CD4-positive, alpha-beta memory T cell (primary cell): ENCODE measurements at regions not wholly inside any gene's neighbourhood (a gene's known extent, or its start where the extent isn't known, plus 50 kb on each side); places are given as distances from the start of the nearest gene placed in this dataset.

ENCODE experiments used
- CTCF ChIA-PET: fragments of 350-600 bp; sonication (Branson Sonifier 250); formaldehyde crosslinking; loops from one replicate; lab custom pipeline; 2021; ENCODE audit warnings: inconsistent platforms; ENCODE audit not compliant: partially characterized antibody; lab: Charles Lee
- POLR2A ChIA-PET: fragments of 350-600 bp; sonication (Branson Sonifier 250); formaldehyde crosslinking; loops from one replicate; lab custom pipeline; 2021; ENCODE audit not compliant: partially characterized antibody; lab: Charles Lee
- DNase-seq, 5 donors: peaks; one replicate each; pipeline versions ENCODE4 v3.0.0 to v3.0.0-alpha.2; 2020 to 2022; ENCODE audit warnings: mixed read lengths in 1 of 5
- H3K27ac ChIP-seq: one replicate; pipeline ENCODE4 v1.7.0; 2013; ENCODE audit warnings: low read depth, low read length
- H3K27me3 ChIP-seq: 2 replicates; pipeline ENCODE4 v1.7.0; 2013; ENCODE audit warnings: mild to moderate bottlenecking, low read length, moderate library complexity; ENCODE audit not compliant: insufficient read depth
- H3K36me3 ChIP-seq: 2 replicates; pipeline ENCODE4 v1.7.0; 2013; ENCODE audit warnings: mild to moderate bottlenecking, low read length, moderate library complexity; ENCODE audit not compliant: insufficient read depth
- H3K4me1 ChIP-seq: 2 replicates; pipeline ENCODE4 v1.7.0; 2013; ENCODE audit warnings: mild to moderate bottlenecking, low read length, moderate library complexity; ENCODE audit not compliant: insufficient read depth
- H3K4me3 ChIP-seq, 2 donors: one replicate each; pipeline ENCODE4 v1.7.0; 2013; ENCODE audit warnings: low read length in 2 of 2, mild to moderate bottlenecking in 1 of 2
- H3K9me3 ChIP-seq, 2 donors: one replicate each; pipeline ENCODE4 v1.7.0; 2013; ENCODE audit warnings: low read length in 2 of 2, control low read depth in 1 of 2; ENCODE audit not compliant: control insufficient read depth in 1 of 2
- H3K27ac Mint-ChIP-seq, 7 donors: one replicate each; pipeline ENCODE4 v1.8.0; 2020 to 2021; ENCODE audit warnings: mixed read lengths in 7 of 7, mild to moderate bottlenecking in 6 of 7, inconsistent platforms in 3 of 7, moderate library complexity in 3 of 7
- H3K27me3 Mint-ChIP-seq, 2 donors: one replicate each; pipeline ENCODE4 v1.8.0; 2020 to 2021; ENCODE audit warnings: mixed read lengths in 2 of 2
- H3K36me3 Mint-ChIP-seq, 2 donors: one replicate each; pipeline ENCODE4 v1.8.0; 2020 to 2021; ENCODE audit warnings: mixed read lengths in 2 of 2, inconsistent platforms in 1 of 2, mild to moderate bottlenecking in 1 of 2
- H3K4me1 Mint-ChIP-seq, 4 donors: one replicate each; pipeline ENCODE4 v1.8.0; 2020 to 2021; ENCODE audit warnings: mixed read lengths in 4 of 4, mild to moderate bottlenecking in 1 of 4
- H3K4me3 Mint-ChIP-seq, 8 donors: one replicate each; pipeline ENCODE4 v1.8.0; 2020 to 2021; ENCODE audit warnings: mixed read lengths in 8 of 8, mild to moderate bottlenecking in 7 of 8, moderate library complexity in 6 of 8, inconsistent platforms in 3 of 8
- H3K9me3 Mint-ChIP-seq, 8 donors: one replicate each; pipeline ENCODE4 v1.8.0; 2020 to 2021; ENCODE audit warnings: mixed read lengths in 8 of 8, mild to moderate bottlenecking in 5 of 8, inconsistent platforms in 3 of 8, moderate library complexity in 1 of 8
- intact Hi-C: fragments of 100-400 bp; cut with micrococcal nuclease; formaldehyde crosslinking; loops from one replicate; pipeline ENCODE4 v1.15.1; 2023

DNA sequence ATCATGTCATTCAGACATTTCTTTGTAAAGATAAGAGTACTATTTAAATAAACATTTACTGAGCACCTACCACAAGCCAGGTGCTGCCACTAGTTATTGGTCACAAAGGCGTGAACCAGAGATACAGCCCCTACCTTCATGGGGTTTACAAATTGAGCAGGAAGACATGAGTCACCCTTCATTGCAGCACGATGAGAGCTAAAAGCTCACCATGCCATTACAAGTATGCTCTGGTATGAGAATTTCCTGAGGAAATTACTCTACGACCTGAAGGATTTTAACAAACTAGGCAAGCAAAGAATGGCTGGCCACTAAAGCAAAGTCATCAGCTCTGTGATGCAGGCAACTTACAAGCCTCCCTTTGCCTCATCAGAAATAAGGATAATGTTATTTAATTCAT, 346.8 kb downstream of the BRINP2 start:
- POLR2A ChIA-PET: no interaction called here
- H3K4me1 Mint-ChIP-seq: no peaks in the 10 kb centered on the region
- CTCF ChIA-PET: no interaction called here

DNA sequence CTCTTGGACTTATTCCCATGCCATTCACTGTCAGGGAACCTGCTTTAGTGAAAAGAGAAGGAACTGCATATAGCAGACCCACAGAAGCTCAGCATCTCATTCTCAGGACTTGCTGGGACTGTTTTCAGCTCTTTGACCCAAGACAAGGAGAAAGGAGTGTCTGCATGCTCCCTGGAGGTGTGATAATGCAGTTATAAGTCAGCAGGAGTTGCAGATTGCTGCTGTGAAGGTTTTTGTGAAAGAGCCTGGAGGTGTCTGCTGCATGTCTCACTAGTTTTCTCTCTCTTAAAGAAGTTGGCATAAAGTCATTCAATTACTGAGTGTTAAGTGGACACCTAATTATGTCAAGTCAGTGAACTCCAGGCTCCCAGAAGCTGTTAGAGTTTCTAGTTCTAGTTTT, 343.4 kb downstream of the BRINP2 start:
- CTCF ChIA-PET: no interaction called here
- Mint-ChIP-seq H3K9me3 (peaks cover 0 to 8% (median 3%) of the 10 kb centered on the region in 8 donors), H3K36me3 (no peaks in the 10 kb centered on the region), H3K27ac (no peak overlapping the region), H3K27me3 (no peaks in the 10 kb centered on the region), H3K4me1 (no peaks in the 10 kb centered on the region), H3K4me3 (no peak overlapping the region)
- no peaks in the 10 kb centered on the region for H3K27me3 ChIP-seq
- H3K4me3 ChIP-seq: no peak overlapping the region
- H3K9me3 ChIP-seq: no peaks in the 10 kb centered on the region
- POLR2A ChIA-PET: no interaction called here
- H3K36me3 ChIP-seq: no peaks in the 10 kb centered on the region
- H3K4me1 ChIP-seq: no peaks in the 10 kb centered on the region
- H3K27ac ChIP-seq: no peak overlapping the region
- DNase-seq: no peak
- intact Hi-C loops: no loop called here

More for the DNA sequence above, 346.8 kb downstream of the BRINP2 start:
- Mint-ChIP-seq H3K27me3 (no peaks in the 10 kb centered on the region), H3K9me3 (peaks cover 0 to 7% (median 6%) of the 10 kb centered on the region in 8 donors), H3K36me3 (no peaks in the 10 kb centered on the region), H3K27ac (no peak overlapping the region), H3K4me3 (no peak overlapping the region)
- no peaks in the 10 kb centered on the region for H3K36me3 ChIP-seq
- H3K27ac ChIP-seq: no peak overlapping the region
- no peaks in the 10 kb centered on the region for H3K9me3 ChIP-seq
- no peaks in the 10 kb centered on the region for H3K27me3 ChIP-seq
- no peaks in the 10 kb centered on the region for H3K4me1 ChIP-seq
- no peak overlapping the region for H3K4me3 ChIP-seq
- DNase-seq: no peak
- intact Hi-C loops: no loop called here

DNA sequence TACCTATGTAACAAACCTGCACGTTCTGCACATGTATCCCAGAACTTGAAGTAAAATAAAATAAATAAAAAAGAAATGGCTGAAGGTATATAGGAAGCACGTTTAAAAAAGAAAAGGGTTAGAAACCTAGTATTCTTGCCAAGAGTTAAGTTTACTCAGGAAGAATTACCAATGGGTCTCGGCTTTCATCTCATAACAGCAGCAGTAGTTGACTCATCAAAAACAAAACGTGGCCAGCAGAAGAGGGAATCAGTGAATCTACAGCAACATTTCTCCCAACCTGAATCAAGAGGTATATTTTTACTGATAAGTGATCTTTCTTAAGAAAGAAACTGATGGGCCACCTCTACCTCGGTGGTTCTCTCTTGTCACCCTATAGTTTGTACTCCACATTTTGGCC, 340.3 kb downstream of the BRINP2 start:
- Histone ChIP-seq H3K36me3 (no peaks in the 10 kb centered on the region), H3K4me1 (no peaks in the 10 kb centered on the region), H3K27ac (no peak overlapping the region), H3K9me3 (no peaks in the 10 kb centered on the region), H3K4me3 (no peak overlapping the region), H3K27me3 (no peaks in the 10 kb centered on the region)
- no peaks in the 10 kb centered on the region for H3K36me3 Mint-ChIP-seq
- no peaks in the 10 kb centered on the region for H3K4me1 Mint-ChIP-seq
- no peak overlapping the region for H3K27ac Mint-ChIP-seq
- DNase-seq: no peak
- no peak overlapping the region for H3K4me3 Mint-ChIP-seq
- CTCF ChIA-PET: no interaction called here
- intact Hi-C loops: no loop called here
- POLR2A ChIA-PET: no interaction called here
- H3K27me3 Mint-ChIP-seq: no peaks in the 10 kb centered on the region
- peaks cover 0 to 13% (median 5%) of the 10 kb centered on the region in 8 donors for H3K9me3 Mint-ChIP-seq

DNA sequence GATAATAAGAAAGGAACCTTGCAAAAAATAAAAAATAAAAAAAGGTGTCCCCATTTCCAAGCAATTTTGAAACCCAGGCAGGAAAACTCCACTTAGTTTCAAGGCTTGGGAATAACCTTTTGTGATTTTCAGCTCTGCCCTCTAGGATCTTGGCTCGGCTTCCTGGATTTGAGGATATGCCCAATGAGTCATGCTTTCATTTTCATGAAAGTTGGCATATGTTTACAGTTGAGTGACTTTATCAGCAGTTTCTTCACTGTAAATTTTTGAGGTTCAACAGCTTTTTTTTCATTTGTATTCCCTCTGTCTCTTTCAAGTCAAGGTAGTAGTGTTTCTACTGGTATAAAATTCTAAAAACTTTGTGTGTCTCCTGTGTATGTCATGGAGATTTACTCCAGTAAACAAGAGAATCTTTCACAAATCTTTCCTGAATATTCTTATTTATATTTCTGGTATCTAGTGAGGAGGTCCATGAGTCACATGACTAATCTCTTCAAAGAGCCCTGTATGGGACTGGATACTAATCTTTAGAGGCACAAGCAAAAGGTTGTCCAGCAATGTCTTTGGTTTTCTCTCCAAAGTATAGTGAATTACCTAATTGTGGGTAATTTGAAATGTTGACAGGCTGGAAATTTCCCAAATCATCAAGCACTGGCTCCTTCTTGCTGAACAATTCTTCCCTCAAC, 335.3 kb downstream of the BRINP2 start:
- H3K27ac Mint-ChIP-seq: no peak overlapping the region
- ChIA-PET POLR2A (no interaction called here), CTCF (no interaction called here)
- DNase-seq: no peak
- intact Hi-C loops: no loop called here
- H3K9me3 Mint-ChIP-seq: peaks cover 0 to 15% (median 4%) of the 10 kb centered on the region in 8 donors
- no peaks in the 10 kb centered on the region for H3K9me3 ChIP-seq
- no peaks in the 10 kb centered on the region for H3K4me1 ChIP-seq
- H3K4me3 ChIP-seq: no peak overlapping the region
- no peaks in the 10 kb centered on the region for H3K36me3 Mint-ChIP-seq
- no peak overlapping the region for H3K4me3 Mint-ChIP-seq
- H3K27me3 Mint-ChIP-seq: no peaks in the 10 kb centered on the region
- no peaks in the 10 kb centered on the region for H3K36me3 ChIP-seq
- H3K27me3 ChIP-seq: no peaks in the 10 kb centered on the region
- no peaks in the 10 kb centered on the region for H3K4me1 Mint-ChIP-seq
- no peak overlapping the region for H3K27ac ChIP-seq

DNA sequence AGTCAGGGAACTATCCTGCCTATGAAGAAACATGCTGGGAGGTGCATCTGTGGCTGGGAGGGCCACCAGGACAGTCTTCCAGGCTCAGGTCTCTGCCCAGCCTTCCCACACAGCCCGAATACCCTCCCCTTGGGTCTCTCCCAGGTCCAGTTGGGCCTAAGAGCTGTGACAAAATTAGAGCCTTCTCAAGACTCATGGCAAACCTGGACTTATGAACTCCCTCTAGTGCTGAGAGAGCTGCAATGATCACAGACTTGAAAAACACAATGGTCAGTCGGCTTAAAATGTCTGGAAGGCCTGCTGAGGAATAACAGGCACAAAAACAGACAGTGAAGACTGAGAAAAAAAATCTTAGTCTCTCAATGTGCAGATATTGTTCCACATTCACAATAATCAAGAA, 325.1 kb downstream of the BRINP2 start:
- no peak overlapping the region for H3K27ac ChIP-seq
- ChIA-PET POLR2A (no interaction called here), CTCF (no interaction called here)
- H3K36me3 ChIP-seq: no peaks in the 10 kb centered on the region
- DNase-seq: no peak
- Mint-ChIP-seq H3K4me3 (no peak overlapping the region), H3K36me3 (no peaks in the 10 kb centered on the region), H3K4me1 (no peaks in the 10 kb centered on the region), H3K9me3 (peaks cover 3 to 17% (median 9%) of the 10 kb centered on the region in 8 donors), H3K27ac (no peak overlapping the region), H3K27me3 (no peaks in the 10 kb centered on the region)
- no peaks in the 10 kb centered on the region for H3K27me3 ChIP-seq
- no peak overlapping the region for H3K4me3 ChIP-seq
- no peaks in the 10 kb centered on the region for H3K4me1 ChIP-seq
- intact Hi-C loops: no loop called here
- no peaks in the 10 kb centered on the region for H3K9me3 ChIP-seq

DNA sequence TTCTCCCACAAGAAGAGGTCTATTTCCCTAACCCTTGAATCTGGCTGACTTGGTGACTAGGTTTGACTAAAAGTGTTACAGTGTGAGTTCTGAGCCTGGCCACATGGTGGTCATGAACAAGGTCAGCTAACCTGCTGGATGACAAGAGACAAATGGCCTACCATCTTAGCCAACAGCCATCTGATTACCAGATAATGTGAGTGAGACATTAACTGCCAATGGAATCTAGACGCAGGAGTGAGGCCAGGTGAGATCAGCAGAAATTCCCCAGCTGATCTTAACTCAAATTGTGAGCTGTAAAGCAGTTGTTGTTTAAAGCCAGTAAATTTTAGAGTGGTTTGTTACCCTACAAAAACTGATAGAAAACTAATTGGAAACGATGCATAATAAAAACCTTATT, 320.0 kb downstream of the BRINP2 start:
- H3K4me1 Mint-ChIP-seq: no peaks in the 10 kb centered on the region
- Histone ChIP-seq H3K9me3 (no peaks in the 10 kb centered on the region), H3K27me3 (no peaks in the 10 kb centered on the region), H3K27ac (no peak overlapping the region), H3K4me3 (no peak overlapping the region), H3K36me3 (no peaks in the 10 kb centered on the region), H3K4me1 (no peaks in the 10 kb centered on the region)
- H3K36me3 Mint-ChIP-seq: no peaks in the 10 kb centered on the region
- no peaks in the 10 kb centered on the region for H3K27me3 Mint-ChIP-seq
- no peak overlapping the region for H3K4me3 Mint-ChIP-seq
- intact Hi-C loops: no loop called here
- DNase-seq: no peak
- ChIA-PET CTCF (no interaction called here), POLR2A (no interaction called here)
- no peak overlapping the region for H3K27ac Mint-ChIP-seq
- peaks cover 0 to 10% (median 8%) of the 10 kb centered on the region in 8 donors for H3K9me3 Mint-ChIP-seq

DNA sequence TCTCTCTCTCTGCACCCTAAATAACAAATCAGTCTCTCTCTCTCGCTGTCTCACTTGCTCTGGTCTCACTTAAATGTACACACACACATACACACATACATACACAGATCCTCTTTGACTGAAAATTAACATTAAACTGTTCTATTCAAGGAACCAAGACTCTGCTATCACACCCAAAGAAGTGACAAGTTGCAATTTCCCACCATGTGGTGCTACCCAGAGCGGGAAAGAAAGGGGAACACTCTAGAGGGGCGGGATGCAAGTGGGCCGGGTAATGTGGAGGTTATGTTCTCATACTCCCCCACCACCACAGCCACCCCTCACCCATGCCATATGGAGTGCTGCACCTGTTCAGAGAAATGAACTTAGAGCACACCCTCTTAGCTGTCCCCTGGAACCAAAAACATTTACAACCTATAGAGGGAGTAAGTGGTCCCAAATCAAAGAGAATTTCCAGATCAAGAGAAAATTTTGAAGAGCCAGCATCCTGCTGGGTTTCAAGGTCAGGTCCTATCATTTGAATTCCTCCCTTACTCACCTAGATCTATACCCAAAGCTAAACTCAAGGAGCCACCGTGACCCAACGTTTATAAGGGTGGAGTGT, 319.4 kb downstream of the BRINP2 start:
- Mint-ChIP-seq H3K9me3 (peaks cover 0 to 16% (median 8%) of the 10 kb centered on the region in 8 donors), H3K4me3 (no peak overlapping the region), H3K36me3 (no peaks in the 10 kb centered on the region), H3K27me3 (no peaks in the 10 kb centered on the region), H3K4me1 (no peaks in the 10 kb centered on the region), H3K27ac (no peak overlapping the region)
- H3K9me3 ChIP-seq: no peaks in the 10 kb centered on the region
- H3K27ac ChIP-seq: no peak overlapping the region
- H3K4me3 ChIP-seq: no peak overlapping the region
- no peaks in the 10 kb centered on the region for H3K27me3 ChIP-seq
- DNase-seq: no peak
- H3K36me3 ChIP-seq: no peaks in the 10 kb centered on the region
- intact Hi-C loops: no loop called here
- POLR2A ChIA-PET: no interaction called here
- no peaks in the 10 kb centered on the region for H3K4me1 ChIP-seq
- CTCF ChIA-PET: no interaction called here
